IMR-90 (cell line): ENCODE measurements at regions not wholly inside any gene's neighbourhood (a gene's known extent, or its start where the extent isn't known, plus 50 kb on each side); places are given as distances from the start of the nearest gene placed in this dataset.

Source experiments
- ATAC-seq: fragments of 200-7000 bp; cut with Tn5 transposase; 2 replicates; pipeline ENCODE4 v1.9.1; 2020; ENCODE audit warnings: low read depth, mild to moderate bottlenecking, moderate library complexity
- BruUV-seq: library from RNA; stranded (reverse); fragments of 400-500 nt; replicated peaks from 2 replicates; lab custom pipeline; 2021; lab: Mats Ljungman, UMichigan
- CTCF ChIA-PET: fragments of 300-600 bp; formaldehyde crosslinking; extraction: SDS; loops from one replicate; lab custom pipeline; 2021; ENCODE audit warnings: antibody characterized with exemption; lab: Yijun Ruan, JAX
- POLR2A ChIA-PET: fragments of 300-600 bp; sonication (Branson Sonifier 250); formaldehyde crosslinking; loops from one replicate; lab custom pipeline; 2022; ENCODE audit warnings: antibody characterized with exemption; ENCODE audit not compliant: unreplicated experiment; lab: Charles Lee
- DNase-seq: peaks from one replicate; pipeline ENCODE4 v3.0.0; 2013
- H2AFZ ChIP-seq: replicated peaks from 2 replicates; pipeline ENCODE3; 2013; ENCODE audit warnings: low read length, mild to moderate bottlenecking; ENCODE audit not compliant: poor library complexity
- H2AK5ac ChIP-seq: 2 replicates; pipeline ENCODE4 v1.6.1; 2013; ENCODE audit warnings: low read depth, low read length, inconsistent platforms
- H2AK9ac ChIP-seq: replicated peaks from 2 replicates; pipeline ENCODE3; 2013; ENCODE audit warnings: mild to moderate bottlenecking, low read depth, low read length, moderate library complexity; ENCODE audit not compliant: poor library complexity
- H2BK120ac ChIP-seq: 2 replicates; pipeline ENCODE4 v1.6.1; 2013; ENCODE audit warnings: low read depth, low read length, inconsistent platforms
- H2BK15ac ChIP-seq: 3 replicates; pipeline ENCODE4 v1.6.1; 2013; ENCODE audit warnings: low read depth, low read length, inconsistent platforms
- H2BK20ac ChIP-seq: 2 replicates; pipeline ENCODE4 v1.6.1; 2013; ENCODE audit warnings: low read depth, mild to moderate bottlenecking, inconsistent platforms, low read length, moderate library complexity
- H2BK5ac ChIP-seq: 2 replicates; pipeline ENCODE4 v1.6.1; 2013; ENCODE audit warnings: mild to moderate bottlenecking, low read depth, low read length, inconsistent platforms; ENCODE audit not compliant: poor library complexity, severe bottlenecking
- H3K14ac ChIP-seq: replicated peaks from 2 replicates; pipeline ENCODE4 v1.6.1; 2013; ENCODE audit warnings: low read depth, low read length, inconsistent platforms
- H3K18ac ChIP-seq: 2 replicates; pipeline ENCODE4 v1.6.1; 2013; ENCODE audit warnings: low read depth, low read length, control low read depth
- H3K23ac ChIP-seq: 2 replicates; pipeline ENCODE4 v1.6.1; 2013; ENCODE audit warnings: low read depth, low read length, inconsistent platforms
- H3K27ac ChIP-seq: 2 replicates; pipeline ENCODE4 v1.5.1; 2013; ENCODE audit warnings: mild to moderate bottlenecking, control low read depth, low read length; ENCODE audit not compliant: insufficient read depth
- H3K27me3 ChIP-seq: 2 replicates; pipeline ENCODE4 v1.6.1; 2013; ENCODE audit warnings: low read length; ENCODE audit not compliant: control insufficient read depth, insufficient read depth
- H3K36me3 ChIP-seq: 2 replicates; pipeline ENCODE4 v1.6.1; 2013; ENCODE audit warnings: low read length, mixed read lengths; ENCODE audit not compliant: control insufficient read depth, insufficient read depth
- H3K4ac ChIP-seq: 2 replicates; pipeline ENCODE4 v1.6.1; 2013; ENCODE audit warnings: low read depth, low read length, inconsistent platforms
- H3K4me1 ChIP-seq: 2 replicates; pipeline ENCODE4 v1.6.1; 2013; ENCODE audit warnings: low read length, mixed read lengths; ENCODE audit not compliant: control insufficient read depth, insufficient read depth
- H3K4me2 ChIP-seq: 2 replicates; pipeline ENCODE4 v1.6.1; 2013; ENCODE audit warnings: low read depth, mild to moderate bottlenecking, control low read depth, low read length, moderate library complexity
- H3K4me3 ChIP-seq: 2 replicates; pipeline ENCODE4 v1.5.1; 2013; ENCODE audit warnings: low read depth, mild to moderate bottlenecking, control low read depth, low read length, moderate library complexity; ENCODE audit not compliant: insufficient read depth
- H3K56ac ChIP-seq: 2 replicates; pipeline ENCODE4 v1.6.1; 2013; ENCODE audit warnings: low read length, inconsistent platforms; ENCODE audit not compliant: insufficient read depth; ENCODE audit errors: extremely low read depth
- H3K79me1 ChIP-seq, 2 experiments: 2 replicates each; pipeline ENCODE4 v1.6.1; 2013; ENCODE audit warnings: low read length in 2 of 2, inconsistent platforms in 1 of 2, low read depth in 1 of 2
- H3K9ac ChIP-seq: 2 replicates; pipeline ENCODE4 v1.6.1; 2013; ENCODE audit warnings: low read depth, low read length, control low read depth
- H3K9me1 ChIP-seq: 2 replicates; pipeline ENCODE4 v1.6.1; 2013; ENCODE audit warnings: low read length, inconsistent platforms; ENCODE audit not compliant: insufficient read depth
- H3K9me3 ChIP-seq: 2 replicates; pipeline ENCODE4 v1.6.1; 2013; ENCODE audit warnings: low read length; ENCODE audit not compliant: control insufficient read depth, insufficient read depth
- H4K20me1 ChIP-seq: 2 replicates; pipeline ENCODE4 v1.6.1; 2013; ENCODE audit warnings: low read length, inconsistent platforms; ENCODE audit not compliant: insufficient read depth
- H4K5ac ChIP-seq: 2 replicates; pipeline ENCODE4 v1.6.1; 2013; ENCODE audit warnings: mild to moderate bottlenecking, low read depth, low read length, control low read depth
- H4K8ac ChIP-seq, 2 experiments: 2 replicates each; pipeline ENCODE4 v1.6.1; 2013; ENCODE audit warnings: low read depth in 2 of 2, low read length in 2 of 2, control low read depth in 1 of 2, inconsistent platforms in 1 of 2
- H4K91ac ChIP-seq: 2 replicates; pipeline ENCODE4 v1.6.1; 2013; ENCODE audit warnings: low read depth, low read length, inconsistent platforms; ENCODE audit not compliant: insufficient read depth
- BHLHE40 ChIP-seq: fragments of 150-350 bp; IDR thresholded peaks from 2 replicates; pipeline ENCODE4 v1.6.1; 2016; ENCODE audit warnings: mild to moderate bottlenecking, low read depth, low read length
- CEBPB ChIP-seq: IDR thresholded peaks from 2 replicates; pipeline ENCODE4 v1.6.1; 2012; ENCODE audit warnings: low read depth, low read length, improper control_type of control experiment
- CHD1 ChIP-seq: IDR thresholded peaks from 2 replicates; pipeline ENCODE4 v1.6.1; 2012; ENCODE audit warnings: low read depth, low read length, improper control_type of control experiment
- FOS ChIP-seq: fragments of 150-350 bp; IDR thresholded peaks from 2 replicates; pipeline ENCODE4 v1.6.1; 2016; ENCODE audit warnings: low read depth, low read length
- MAFK ChIP-seq: IDR thresholded peaks from 2 replicates; pipeline ENCODE4 v1.6.1; 2012; ENCODE audit warnings: low read depth, low read length, improper control_type of control experiment
- MXI1 ChIP-seq: IDR thresholded peaks from 2 replicates; pipeline ENCODE4 v1.6.1; 2012; ENCODE audit warnings: low read depth, mild to moderate bottlenecking, low read length, moderate library complexity, borderline replicate concordance
- NFE2L2 ChIP-seq: fragments of 150-350 bp; IDR thresholded peaks from 2 replicates; pipeline ENCODE4 v1.6.1; 2016; ENCODE audit warnings: low read depth, mild to moderate bottlenecking, low read length
- POLR2A ChIP-seq: IDR thresholded peaks from 2 replicates; pipeline ENCODE4 v1.6.1; 2012; ENCODE audit warnings: mild to moderate bottlenecking, low read depth, low read length
- RAD21 ChIP-seq: IDR thresholded peaks from 2 replicates; pipeline ENCODE4 v1.6.1; 2012; ENCODE audit warnings: low read length, improper control_type of control experiment
- RCOR1 ChIP-seq: IDR thresholded peaks from 2 replicates; pipeline ENCODE4 v1.6.1; 2012; ENCODE audit warnings: mild to moderate bottlenecking, low read length, improper control_type of control experiment; ENCODE audit not compliant: insufficient replicate concordance
- RFX5 ChIP-seq: IDR thresholded peaks from 2 replicates; pipeline ENCODE4 v1.8.0; 2012; ENCODE audit warnings: low read depth, mild to moderate bottlenecking, low read length, moderate library complexity
- SMC3 ChIP-seq: fragments of 150-350 bp; IDR thresholded peaks from 2 replicates; pipeline ENCODE4 v1.6.1; 2016; ENCODE audit warnings: low read depth, mild to moderate bottlenecking, antibody characterized with exemption, low read length, moderate library complexity
- WGBS, 2 experiments: methylation state at CpG; one replicate each; pipeline versions ENCODE4 v1.1.5 to v1.1.7; 2013; ENCODE audit warnings: missing lambda C conversion rate in 2 of 2; ENCODE audit not compliant: insufficient read length in 1 of 2; ENCODE audit errors: extremely low coverage in 2 of 2; 5-methylcytosine and 5-hydroxymethylcytosine counted together
- dilution Hi-C: fragments of 300-500 bp; cut with HindIII; formaldehyde crosslinking; loops from one replicate; pipeline ENCODE4 v1.14.3; 2018; ENCODE audit warnings: low sequenced_read_pairs; ENCODE audit not compliant: unreplicated experiment
- in situ Hi-C: fragments of 300-500 bp; cut with MboI; formaldehyde crosslinking; loops from 3 replicates; pipeline ENCODE4 v1.14.3; 2019; ENCODE audit warnings: low sequenced_read_pairs, inconsistent platforms, mixed read lengths
- intact Hi-C: fragments of 100-400 bp; cut with micrococcal nuclease; formaldehyde crosslinking; loops from 2 replicates; pipeline ENCODE4 v1.10.0; 2022
- TF ChIP-seq, protein P1 (sequence below): conservative IDR thresholded peaks from 2 replicates; pipeline ENCODE4 v1.5.1; 2012; ENCODE audit warnings: mild to moderate bottlenecking, low read depth, low read length, improper control_type of control experiment
- TF ChIP-seq, protein P2 (sequence below): fragments of 150-350 bp; IDR thresholded peaks from 2 replicates; pipeline ENCODE4 v1.6.1; 2016; ENCODE audit warnings: low read depth, mild to moderate bottlenecking, low read length, moderate library complexity, borderline replicate concordance
- TF ChIP-seq, protein P3 (sequence below): fragments of 150-350 bp; IDR thresholded peaks from 2 replicates; pipeline ENCODE4 v1.6.1; 2017; ENCODE audit warnings: mild to moderate bottlenecking, antibody characterized with exemption, low read length, low read depth

DNA sequence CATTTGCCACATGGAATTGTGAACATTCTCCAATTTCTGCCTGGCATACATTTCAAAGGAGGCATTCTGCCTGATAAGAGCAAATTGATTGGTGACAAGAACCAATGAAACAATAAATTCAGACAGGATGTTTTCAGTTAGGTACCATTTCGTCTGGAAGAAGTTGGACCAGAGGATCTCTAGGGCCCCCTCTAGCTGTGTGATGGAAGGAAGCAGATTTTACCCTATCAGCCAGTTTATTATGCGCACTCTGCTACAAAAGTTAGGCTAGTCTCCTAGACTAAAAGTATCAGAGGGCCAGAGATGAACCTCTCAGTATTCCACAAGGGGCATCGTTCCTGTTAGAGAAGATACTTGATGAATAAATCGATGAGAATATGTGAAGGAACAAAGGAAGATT lies 118.0 kb downstream of the BUB3 start:
- Histone ChIP-seq H3K79me1 (no peaks in the 10 kb centered on the region), H3K4ac (no peak overlapping the region), H3K27me3 (no peaks in the 10 kb centered on the region; the same call in 1 of the 2 replicates), H2BK15ac (no peak overlapping the region), H4K20me1 (no peaks in the 10 kb centered on the region), H3K4me2 (no peak overlapping the region), H4K5ac (no peak overlapping the region), H4K91ac (no peak overlapping the region), H3K23ac (no peak overlapping the region), H3K9ac (no peak overlapping the region), H2AK9ac (no peak overlapping the region), H3K14ac (no peak overlapping the region), H3K36me3 (no peaks in the 10 kb centered on the region), H2BK5ac (no peak overlapping the region), H3K9me1 (no peaks in the 10 kb centered on the region), H2BK120ac (no peak overlapping the region), H2AK5ac (no peak overlapping the region), H3K18ac (no peak overlapping the region), H3K9me3 (peaks cover 7% of the 10 kb centered on the region; the same call in 1 of the 2 replicates), H3K56ac (no peak overlapping the region), H4K8ac (no peak overlapping the region), H3K4me1 (no peaks in the 10 kb centered on the region), H3K4me3 (no peak overlapping the region), H2AFZ (no peak overlapping the region), H3K27ac (no peak overlapping the region), H2BK20ac (no peak overlapping the region)
- TF ChIP-seq, protein P1, sequence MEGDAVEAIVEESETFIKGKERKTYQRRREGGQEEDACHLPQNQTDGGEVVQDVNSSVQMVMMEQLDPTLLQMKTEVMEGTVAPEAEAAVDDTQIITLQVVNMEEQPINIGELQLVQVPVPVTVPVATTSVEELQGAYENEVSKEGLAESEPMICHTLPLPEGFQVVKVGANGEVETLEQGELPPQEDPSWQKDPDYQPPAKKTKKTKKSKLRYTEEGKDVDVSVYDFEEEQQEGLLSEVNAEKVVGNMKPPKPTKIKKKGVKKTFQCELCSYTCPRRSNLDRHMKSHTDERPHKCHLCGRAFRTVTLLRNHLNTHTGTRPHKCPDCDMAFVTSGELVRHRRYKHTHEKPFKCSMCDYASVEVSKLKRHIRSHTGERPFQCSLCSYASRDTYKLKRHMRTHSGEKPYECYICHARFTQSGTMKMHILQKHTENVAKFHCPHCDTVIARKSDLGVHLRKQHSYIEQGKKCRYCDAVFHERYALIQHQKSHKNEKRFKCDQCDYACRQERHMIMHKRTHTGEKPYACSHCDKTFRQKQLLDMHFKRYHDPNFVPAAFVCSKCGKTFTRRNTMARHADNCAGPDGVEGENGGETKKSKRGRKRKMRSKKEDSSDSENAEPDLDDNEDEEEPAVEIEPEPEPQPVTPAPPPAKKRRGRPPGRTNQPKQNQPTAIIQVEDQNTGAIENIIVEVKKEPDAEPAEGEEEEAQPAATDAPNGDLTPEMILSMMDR: no peak
- no peak for TF ChIP-seq NFE2L2
- no peak for TF ChIP-seq MAFK
- no peak for TF ChIP-seq RAD21
- TF ChIP-seq RFX5: no peak
- TF ChIP-seq CHD1: no peak
- TF ChIP-seq, protein P2, sequence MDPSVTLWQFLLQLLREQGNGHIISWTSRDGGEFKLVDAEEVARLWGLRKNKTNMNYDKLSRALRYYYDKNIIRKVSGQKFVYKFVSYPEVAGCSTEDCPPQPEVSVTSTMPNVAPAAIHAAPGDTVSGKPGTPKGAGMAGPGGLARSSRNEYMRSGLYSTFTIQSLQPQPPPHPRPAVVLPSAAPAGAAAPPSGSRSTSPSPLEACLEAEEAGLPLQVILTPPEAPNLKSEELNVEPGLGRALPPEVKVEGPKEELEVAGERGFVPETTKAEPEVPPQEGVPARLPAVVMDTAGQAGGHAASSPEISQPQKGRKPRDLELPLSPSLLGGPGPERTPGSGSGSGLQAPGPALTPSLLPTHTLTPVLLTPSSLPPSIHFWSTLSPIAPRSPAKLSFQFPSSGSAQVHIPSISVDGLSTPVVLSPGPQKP: no peak
- no peak for TF ChIP-seq CEBPB
- TF ChIP-seq POLR2A: no peak
- TF ChIP-seq, protein P3, sequence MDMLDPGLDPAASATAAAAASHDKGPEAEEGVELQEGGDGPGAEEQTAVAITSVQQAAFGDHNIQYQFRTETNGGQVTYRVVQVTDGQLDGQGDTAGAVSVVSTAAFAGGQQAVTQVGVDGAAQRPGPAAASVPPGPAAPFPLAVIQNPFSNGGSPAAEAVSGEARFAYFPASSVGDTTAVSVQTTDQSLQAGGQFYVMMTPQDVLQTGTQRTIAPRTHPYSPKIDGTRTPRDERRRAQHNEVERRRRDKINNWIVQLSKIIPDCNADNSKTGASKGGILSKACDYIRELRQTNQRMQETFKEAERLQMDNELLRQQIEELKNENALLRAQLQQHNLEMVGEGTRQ: no peak
- TF ChIP-seq FOS: no peak
- no peak for TF ChIP-seq RCOR1
- TF ChIP-seq MXI1: no peak
- TF ChIP-seq BHLHE40: no peak
- no peak for TF ChIP-seq SMC3
- intact Hi-C loops (no loop called here), dilution Hi-C loops (no loop called here), in situ Hi-C loops (no loop called here)
- WGBS, 2 experiments: no CpG with 5 or more reads among the region's 4 CpGs
- ChIA-PET POLR2A (no interaction called here), CTCF (no interaction called here)
- no peak for ATAC-seq
- BruUV-seq: no TSS peak
- DNase-seq: no peak
